ENCODE measurements at regions not wholly inside any gene's neighbourhood (a gene's known extent, or its start where the extent isn't known, plus 50 kb on each side); places are given as distances from the start of the nearest gene placed in this dataset.

DNA sequence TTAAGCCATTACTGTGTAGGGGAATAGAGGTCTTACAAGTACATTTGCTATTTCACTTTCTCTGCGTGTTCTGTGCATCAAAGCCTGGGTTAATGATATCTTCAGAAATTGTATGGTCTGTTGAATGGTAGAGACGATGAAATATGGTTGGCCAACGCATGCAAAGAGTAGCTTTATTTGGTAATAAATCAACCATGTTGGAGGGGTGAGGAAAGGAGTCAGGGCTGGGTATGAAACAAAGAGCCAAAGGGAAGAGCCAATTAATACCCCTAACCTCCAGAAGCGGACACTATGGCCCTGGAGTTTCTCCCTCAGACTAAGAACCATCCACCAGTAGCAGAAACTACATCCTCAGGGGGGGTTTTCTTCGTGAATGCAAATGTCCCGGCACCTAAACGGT lies 1974.0 kb upstream of the WWC1 start:
- DNase-seq, result no peak

DNA sequence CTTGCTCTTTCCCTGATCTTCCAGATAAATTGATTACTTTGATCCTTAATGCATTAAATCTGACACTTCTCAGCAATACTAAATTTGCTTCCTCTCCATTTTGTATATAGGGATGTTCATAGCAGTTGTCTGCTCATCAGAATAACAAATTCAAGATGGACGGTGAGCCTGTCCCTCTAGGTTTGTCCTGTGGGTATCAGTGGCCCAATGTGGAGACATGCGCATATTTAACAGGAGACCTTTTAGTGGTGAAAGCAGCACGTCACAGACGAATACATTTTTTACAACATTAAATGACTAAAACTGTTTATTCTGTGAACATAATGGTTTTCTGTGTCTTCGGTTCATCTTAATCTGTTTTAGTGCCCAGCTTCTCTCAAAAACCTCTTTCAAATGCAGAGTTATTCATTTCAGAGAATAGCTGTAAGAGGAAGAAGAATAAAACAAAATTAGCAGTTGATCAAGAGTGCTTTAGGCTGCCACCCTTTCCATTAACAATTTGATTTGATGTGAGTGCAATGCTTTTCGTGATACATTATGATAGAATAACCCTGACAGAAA lies 1970.4 kb upstream of the WWC1 start:
- no peak for DNase-seq

DNA sequence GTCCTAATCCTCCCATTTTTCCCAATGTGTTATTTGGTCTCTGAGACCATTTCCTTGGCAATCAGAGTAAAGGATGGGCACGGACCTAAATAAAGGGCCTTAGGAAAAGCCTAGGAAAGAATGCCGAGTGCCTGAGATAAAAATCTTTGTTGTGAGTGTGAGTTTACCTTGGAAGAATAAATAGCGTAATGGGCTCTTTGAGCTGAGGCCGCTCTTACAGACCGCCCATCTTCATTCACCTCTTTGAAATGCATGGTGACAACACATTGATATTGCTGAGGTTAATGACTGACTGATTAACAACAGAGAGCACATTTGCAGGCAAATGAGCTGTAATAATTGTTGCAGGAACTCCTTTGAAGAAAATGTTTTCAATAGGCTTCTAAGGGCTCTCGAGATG lies 1967.1 kb upstream of the WWC1 start:
- DNase-seq, result no peak

GRCh38 chr5:166329149-166329800 lies 1962.2 kb upstream of the WWC1 start:
- no peak for DNase-seq

- DNase-seq, result no peak
These were observed 1961.4 kb upstream of the WWC1 start for GRCh38 chr5:166330036-166330435.

GRCh38 chr5:166331521-166331920 lies 1959.9 kb upstream of the WWC1 start:
- no peak for DNase-seq

DNA sequence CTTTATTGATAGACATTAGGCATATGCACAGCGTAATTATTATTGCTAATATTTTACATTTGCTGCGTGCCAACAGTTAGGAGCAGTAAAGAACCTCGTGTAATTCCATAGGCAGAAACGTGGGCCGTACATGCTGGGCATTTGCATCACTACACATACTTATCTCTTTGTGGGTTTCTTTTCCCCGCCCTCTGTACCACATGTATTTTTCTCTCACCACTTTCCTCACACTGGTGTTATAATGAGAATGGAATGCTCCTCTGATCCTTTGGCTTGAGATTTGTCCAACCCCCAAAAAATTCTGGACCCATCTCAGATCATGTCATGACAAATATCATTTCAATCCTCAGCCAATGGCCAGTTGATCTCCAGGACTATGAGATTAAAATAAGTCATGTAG lies 1952.6 kb upstream of the WWC1 start:
- no peak for DNase-seq

DNA sequence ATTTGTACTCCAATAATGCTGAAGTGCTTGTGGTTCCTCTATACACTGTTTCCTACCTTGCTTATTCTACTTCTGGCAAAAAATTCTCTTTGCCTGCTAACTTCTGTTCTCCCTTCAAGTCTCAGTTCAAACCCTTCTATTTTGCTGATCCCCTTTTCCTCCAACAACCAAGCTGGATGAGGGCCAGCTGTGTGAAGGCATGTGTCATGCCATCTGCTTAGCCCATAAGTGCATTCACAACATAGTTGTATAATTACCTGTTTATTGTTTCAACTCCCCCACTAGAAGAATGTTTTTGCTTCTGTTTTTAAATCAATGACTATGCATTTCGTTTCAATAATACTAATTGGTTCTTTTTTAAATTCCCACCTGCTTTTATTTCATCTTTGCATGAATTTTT lies 1951.4 kb upstream of the WWC1 start:
- no peak for DNase-seq

DNA sequence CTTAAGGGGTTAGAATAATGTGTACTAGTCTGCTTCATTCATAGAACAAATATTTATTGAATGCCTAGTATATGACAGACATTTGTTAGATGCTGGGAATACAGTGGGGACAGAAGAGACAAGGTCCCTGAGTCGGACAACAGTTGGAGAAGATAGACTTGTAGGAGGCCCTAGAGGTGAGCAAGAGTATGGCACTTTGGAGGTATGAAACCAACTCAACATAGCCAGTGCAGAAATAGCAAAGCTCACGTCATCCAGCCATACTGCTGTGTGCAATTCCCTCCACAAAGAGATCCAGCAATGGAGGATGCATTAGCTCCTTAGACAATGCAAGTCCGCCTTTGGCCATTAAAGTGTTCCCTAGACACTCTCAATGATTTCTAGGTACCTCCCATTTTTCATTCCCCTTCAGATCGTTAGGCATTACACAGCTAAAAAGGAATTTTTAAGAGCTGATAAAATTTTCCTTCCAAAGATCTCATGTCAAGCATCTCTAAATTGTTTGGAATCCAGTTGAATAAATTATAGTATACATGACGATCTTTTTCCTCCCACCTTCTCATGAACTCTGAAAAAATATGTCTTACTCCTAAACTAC lies 1949.6 kb upstream of the WWC1 start:
- no peak for DNase-seq

DNA sequence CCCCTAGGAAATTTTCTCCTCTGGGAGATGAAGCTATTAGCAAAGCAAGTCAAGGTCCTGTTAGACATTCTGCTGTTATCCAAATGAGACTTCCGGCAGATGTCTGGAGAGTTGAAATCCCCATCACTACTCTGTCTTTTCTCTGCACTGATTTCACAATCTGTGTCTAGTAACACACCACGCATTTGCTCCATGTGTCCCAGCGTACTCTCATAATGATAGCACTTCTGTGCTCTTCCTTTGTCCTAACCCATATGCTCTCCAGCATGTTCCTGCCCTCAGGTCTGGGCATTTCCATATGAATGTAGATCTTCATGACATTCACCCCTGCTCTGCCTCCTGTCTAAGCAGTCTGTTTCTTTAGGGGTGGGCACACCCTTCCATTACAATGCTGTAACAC lies 1949.0 kb upstream of the WWC1 start:
- no peak for DNase-seq

- DNase-seq, result no peak
These were observed 1944.6 kb upstream of the WWC1 start for GRCh38 chr5:166346726-166347374.

DNA sequence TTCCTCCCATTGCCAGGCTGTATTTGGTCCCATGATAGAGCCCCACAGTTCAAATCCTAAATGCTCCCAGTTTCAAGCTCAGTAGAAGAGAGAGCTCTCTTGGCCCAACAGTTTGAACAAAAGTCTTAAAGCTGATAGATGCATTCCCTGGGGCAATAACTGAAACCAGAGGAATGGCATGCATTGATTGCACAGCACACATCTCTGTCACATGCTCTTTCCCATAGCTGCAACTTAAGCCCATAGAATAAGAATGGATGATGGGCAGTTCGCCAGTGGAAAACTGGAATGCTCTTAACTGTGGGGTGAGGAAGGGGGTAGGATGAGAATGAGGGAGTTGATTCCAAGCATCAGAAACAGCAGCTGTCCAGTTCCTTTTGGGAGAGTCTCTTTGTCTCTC lies 1942.4 kb upstream of the WWC1 start:
- no peak for DNase-seq

- no peak for DNase-seq
These were observed 1937.9 kb upstream of the WWC1 start for GRCh38 chr5:166353580-166353979.

DNA sequence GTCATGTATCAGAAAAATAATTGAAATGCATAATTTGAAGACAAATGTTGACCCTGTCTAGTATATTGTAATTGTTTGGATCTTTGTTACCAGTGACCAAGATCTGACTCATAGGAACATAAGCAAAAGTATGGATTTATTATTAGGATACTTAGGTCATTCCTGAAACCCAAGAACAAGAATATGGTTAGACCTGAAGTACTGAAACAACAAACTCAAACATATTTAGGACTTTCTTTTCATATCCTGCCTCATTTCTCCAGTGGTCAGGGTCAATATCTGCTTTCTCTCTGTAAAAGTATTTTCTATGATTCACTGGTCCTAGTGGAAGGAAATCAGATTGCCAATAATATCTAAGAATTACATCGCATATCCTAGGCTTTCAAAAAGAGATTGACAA lies 1937.1 kb upstream of the WWC1 start:
- DNase-seq, result no peak

- DNase-seq, result no peak
These were observed 1935.3 kb upstream of the WWC1 start for GRCh38 chr5:166356096-166356495.

GRCh38 chr5:166358127-166358830 lies 1933.2 kb upstream of the WWC1 start:
- no peak for DNase-seq

DNA sequence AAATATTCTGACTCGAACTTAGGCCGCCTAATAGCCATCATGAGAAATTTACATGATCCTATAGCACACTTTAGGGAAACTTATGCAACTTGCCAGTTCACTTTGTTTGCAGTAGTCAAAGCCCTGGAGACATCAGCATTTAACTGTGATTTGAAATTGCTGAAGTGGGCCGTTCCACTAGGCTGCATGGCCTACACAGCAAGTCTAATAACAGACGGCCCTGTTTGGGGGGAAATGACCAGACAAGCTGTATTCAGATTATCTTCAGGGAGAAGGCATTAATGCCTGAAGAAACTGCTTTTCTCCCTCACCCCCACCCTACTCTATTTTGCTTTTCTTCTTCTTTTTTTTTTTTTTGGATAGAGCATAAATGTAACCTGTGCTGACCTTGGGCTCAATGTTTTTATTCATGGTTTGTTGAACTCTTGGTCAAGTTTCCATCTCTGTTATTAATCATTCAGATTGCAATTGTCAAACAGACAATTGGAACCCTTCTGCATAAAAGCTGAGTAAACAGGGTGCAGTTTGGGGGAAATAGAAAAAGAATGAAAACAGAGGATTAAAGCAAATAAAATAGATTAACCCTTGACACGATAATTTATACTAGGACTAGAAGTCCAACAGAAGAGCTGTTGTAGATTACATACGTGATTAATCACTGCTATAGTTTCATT lies 1928.2 kb upstream of the WWC1 start:
- no peak for DNase-seq

DNA sequence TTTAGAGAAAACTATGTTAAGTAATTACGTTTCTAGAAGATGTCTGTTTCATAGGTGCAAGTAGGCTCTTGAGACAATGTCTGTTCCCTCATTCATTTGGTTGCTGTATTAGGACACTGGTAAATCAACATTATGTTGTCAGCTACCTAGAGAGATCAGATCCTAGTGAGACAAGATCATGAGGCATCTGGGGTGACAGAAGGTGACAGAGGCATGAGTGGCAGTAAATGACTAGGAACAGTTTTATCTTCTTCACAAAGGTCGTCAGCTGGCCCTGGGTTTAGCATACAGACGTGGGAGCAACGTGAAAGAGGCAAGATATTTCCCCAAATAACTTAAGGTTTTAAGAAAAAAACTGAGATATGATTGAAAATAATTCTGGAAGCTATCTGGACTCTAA lies 1926.3 kb upstream of the WWC1 start:
- no peak for DNase-seq

DNA sequence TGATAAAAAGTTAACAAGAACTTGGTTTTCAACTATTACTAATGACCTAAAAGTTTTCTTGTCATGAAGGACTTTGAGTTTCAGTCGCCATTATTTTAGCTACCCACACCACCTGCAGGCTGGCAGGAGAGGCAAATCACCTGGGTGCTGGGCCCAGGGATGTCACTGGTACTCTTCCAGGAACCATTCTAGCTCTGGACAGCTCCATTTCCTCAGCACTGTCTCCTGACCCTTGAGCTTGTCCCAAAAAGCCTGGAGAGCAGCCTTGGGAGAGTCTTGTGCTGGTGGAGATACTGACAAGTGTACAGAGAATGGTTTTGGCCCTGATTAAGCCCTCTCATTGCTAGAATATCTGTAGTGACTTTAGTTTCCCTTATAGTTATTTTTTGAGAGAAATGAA lies 1924.1 kb upstream of the WWC1 start:
- DNase-seq, result no peak

GRCh38 chr5:166369346-166369745 lies 1922.1 kb upstream of the WWC1 start:
- no peak for DNase-seq

DNA sequence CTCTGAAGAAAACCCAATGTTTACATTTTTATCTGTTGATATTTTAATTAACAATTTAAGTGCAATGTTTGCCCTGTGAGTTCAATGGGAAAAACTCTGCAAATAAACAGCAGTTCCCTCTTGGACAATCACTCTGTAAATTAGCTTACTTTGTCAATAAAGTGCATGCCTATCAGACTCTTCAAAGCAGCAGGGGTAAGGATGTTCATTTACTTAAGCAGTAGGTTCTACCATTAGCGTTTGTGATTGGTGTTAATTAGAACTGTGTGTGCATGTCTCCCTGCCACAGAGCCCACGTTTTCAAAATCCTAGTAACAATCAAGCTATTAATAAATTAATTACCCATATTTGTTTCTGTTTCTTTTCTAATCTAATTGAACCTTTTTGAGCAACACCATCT lies 1921.6 kb upstream of the WWC1 start:
- no peak for DNase-seq

DNA sequence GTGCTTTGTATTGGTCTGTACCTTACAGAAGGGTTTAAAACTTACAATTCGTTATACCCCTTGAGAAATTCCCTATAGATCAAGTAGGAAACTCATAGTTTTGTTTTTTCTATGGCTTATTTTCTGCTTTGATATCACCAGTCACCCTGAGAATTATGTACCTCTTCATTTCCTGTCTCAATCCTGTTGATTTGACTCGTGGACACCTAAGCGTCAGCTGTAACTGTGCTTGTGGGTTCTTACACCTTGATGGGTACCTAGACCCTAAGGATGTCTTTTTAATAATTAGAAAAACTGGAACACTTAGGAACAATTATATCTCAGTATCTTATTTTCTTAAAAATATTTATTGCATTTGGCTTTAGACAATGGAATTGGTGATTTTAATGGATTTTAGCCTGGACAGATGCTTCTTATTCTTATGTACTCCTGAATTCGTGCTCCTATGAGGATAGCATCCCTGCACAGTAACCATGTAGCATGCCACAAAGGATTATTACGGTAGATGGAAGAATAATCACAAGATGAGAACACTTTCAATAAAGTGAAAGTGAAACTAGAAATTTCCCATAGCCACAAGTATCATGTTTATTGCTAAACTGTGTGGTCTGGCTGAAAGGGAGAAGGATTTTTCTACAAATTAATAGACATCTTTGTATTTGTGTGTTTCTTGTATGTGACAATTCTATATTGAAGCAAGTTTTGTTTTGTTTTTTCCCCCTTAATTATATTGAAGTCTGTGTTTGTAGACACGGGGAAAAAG lies 1920.3 kb upstream of the WWC1 start:
- no peak for DNase-seq

Data from NCI-H1048 (cell line).